Mucosa of descending colon (tissue), 3 donors: ENCODE measurements at regions not wholly inside any gene's neighbourhood (a gene's known extent, or its start where the extent isn't known, plus 50 kb on each side); places are given as distances from the start of the nearest gene placed in this dataset.

Source experiments
- ATAC-seq: fragments of 200-7000 bp; cut with Tn5 transposase; one replicate; pipeline ENCODE4 v1.9.1; 2020; ENCODE audit warnings: mild to moderate bottlenecking, moderate library complexity
- DNase-seq, 3 donors: peaks; one replicate each; pipeline ENCODE4 v3.0.0-alpha.2; 2020
- H3K36me3 ChIP-seq: fragments of 200-600 bp; one replicate; pipeline ENCODE4 v1.8.0; 2021; ENCODE audit warnings: low read depth, mild to moderate bottlenecking
- H3K4me1 ChIP-seq: fragments of 200-600 bp; one replicate; pipeline ENCODE4 v1.8.0; 2021; ENCODE audit warnings: low read depth, mild to moderate bottlenecking
- H3K4me3 ChIP-seq: fragments of 200-600 bp; one replicate; pipeline ENCODE4 v1.8.0; 2021; ENCODE audit warnings: mild to moderate bottlenecking
- H3K9me3 ChIP-seq: fragments of 200-600 bp; one replicate; pipeline ENCODE4 v1.8.0; 2021; ENCODE audit warnings: mild to moderate bottlenecking
- CTCF ChIP-seq: fragments of 200-600 bp; IDR thresholded peaks from one replicate; pipeline ENCODE4 v1.8.0; 2022; ENCODE audit warnings: antibody characterized with exemption, mild to moderate bottlenecking
- intact Hi-C, 2 donors: fragments of 100-400 bp; cut with DNase I in 1 of 2; cut with micrococcal nuclease in 1 of 2; formaldehyde crosslinking; loops; one replicate each; pipeline versions ENCODE4 v1.11.0 to v1.11.1; 2022; cut with DNase I, micrococcal nuclease
- donor health status: DM: no; HTN: no; CAD: no; lungs with moderate emphysema.
- donor health status: DM: no; HTN: no; CAD: no.
- donor health status: DM: no; HTN: yes; CAD: no.

- no peaks in the 10 kb centered on the region for H3K36me3 ChIP-seq
- DNase-seq (no peak), ATAC-seq (no peak)
- intact Hi-C loops = no loop called here
- TF ChIP-seq CTCF = no peak
- no peak overlapping the region for H3K4me3 ChIP-seq
- H3K9me3 ChIP-seq = no peaks in the 10 kb centered on the region
- no peaks in the 10 kb centered on the region for H3K4me1 ChIP-seq
Observed at GRCh38 chr17:69884356-69884755, 190.7 kb upstream of the KCNJ16 start.

DNA sequence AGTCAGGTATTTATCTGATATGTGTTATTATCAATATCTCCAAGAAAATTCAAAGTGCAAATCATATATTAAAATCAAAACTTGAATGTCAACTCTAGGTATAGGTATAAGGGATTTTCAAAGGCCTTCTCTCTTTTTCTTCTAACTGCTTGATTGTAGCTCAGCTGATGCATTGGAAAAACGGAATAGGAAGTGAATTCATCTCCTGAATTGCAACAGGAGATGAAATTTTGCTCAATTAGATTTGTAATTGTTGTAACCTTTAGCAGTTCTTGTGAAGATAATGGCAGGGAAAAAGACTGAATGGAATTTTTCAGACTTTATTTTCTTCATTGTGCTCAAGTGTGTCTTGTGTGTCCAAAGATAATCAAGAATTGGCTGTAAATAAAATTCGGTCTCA is 190.2 kb upstream of the KCNJ16 start:
- Histone ChIP-seq H3K36me3 (no peaks in the 10 kb centered on the region), H3K9me3 (no peaks in the 10 kb centered on the region), H3K4me1 (no peaks in the 10 kb centered on the region), H3K4me3 (no peak overlapping the region)
- ATAC-seq (no peak), DNase-seq (no peak)
- no peak for TF ChIP-seq CTCF
- intact Hi-C loops = no loop called here

GRCh38 chr17:69898601-69899000 is 176.4 kb upstream of the KCNJ16 start:
- Histone ChIP-seq H3K4me1 (no peaks in the 10 kb centered on the region), H3K9me3 (no peaks in the 10 kb centered on the region)
- TF ChIP-seq CTCF = no peak

GRCh38 chr17:69900101-69900500 is 174.9 kb upstream of the KCNJ16 start:
- no peak for ATAC-seq

More at GRCh38 chr17:69898601-69899000, 176.4 kb upstream of the KCNJ16 start:
- Histone ChIP-seq H3K36me3 (no peaks in the 10 kb centered on the region), H3K4me3 (no peak overlapping the region)
- no peak for ATAC-seq
- intact Hi-C loops = no loop called here
- no peak for DNase-seq

DNA sequence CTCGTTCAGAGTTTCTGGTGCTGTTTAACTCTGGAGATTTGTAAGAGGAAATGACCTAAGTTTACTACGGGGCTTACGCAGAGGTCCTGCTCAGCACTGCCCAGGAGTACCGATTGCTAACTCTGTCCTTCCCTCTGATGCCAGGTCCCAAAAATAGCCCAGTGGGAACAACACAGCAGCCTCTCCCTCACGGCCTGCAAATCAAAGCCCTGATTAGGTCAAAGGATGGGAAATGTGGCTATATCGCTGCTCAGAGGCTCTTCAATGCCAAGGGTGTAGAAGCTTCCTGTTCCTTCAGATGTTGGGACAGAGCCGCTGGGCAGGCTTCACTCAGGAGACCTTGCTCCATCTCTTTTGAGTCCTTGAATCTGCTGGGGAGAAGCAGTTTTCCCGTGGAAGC is 174.2 kb upstream of the KCNJ16 start:
- no peaks in the 10 kb centered on the region for H3K9me3 ChIP-seq
- ATAC-seq = no peak
- TF ChIP-seq CTCF = no peak
- DNase-seq = no peak
- no peak overlapping the region for H3K4me3 ChIP-seq
- no peaks in the 10 kb centered on the region for H3K36me3 ChIP-seq
- intact Hi-C loops = no loop called here
- no peaks in the 10 kb centered on the region for H3K4me1 ChIP-seq

More at GRCh38 chr17:69900101-69900500, 174.9 kb upstream of the KCNJ16 start:
- Histone ChIP-seq H3K4me1 (no peaks in the 10 kb centered on the region), H3K4me3 (no peak overlapping the region), H3K9me3 (no peaks in the 10 kb centered on the region), H3K36me3 (no peaks in the 10 kb centered on the region)
- intact Hi-C loops = no loop called here
- TF ChIP-seq CTCF = no peak
- no peak for DNase-seq

DNA sequence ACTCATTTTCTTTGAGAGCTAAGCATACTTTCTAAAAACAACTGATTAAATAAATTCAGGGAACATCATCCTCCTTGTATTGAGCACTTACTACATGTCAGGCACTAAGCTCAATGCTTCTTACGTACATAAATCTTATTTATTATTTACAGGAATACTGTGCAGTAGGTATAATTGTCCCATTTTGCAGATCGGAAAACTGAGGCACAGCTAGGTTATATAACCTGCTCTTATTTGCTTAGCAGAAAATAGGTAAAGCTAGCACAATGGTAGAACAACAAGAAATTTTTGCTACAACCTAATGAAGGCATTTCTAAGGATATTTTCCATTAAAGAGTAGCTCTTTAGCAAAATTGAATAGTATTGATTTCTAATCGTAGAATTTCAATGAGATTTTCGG is 168.7 kb upstream of the KCNJ16 start:
- Histone ChIP-seq H3K4me3 (no peak overlapping the region), H3K9me3 (no peaks in the 10 kb centered on the region), H3K36me3 (no peaks in the 10 kb centered on the region), H3K4me1 (no peaks in the 10 kb centered on the region)
- intact Hi-C loops = no loop called here
- ATAC-seq = no peak
- no peak for DNase-seq
- TF ChIP-seq CTCF = no peak
